NB4 (cell line): ENCODE measurements at regions not wholly inside any gene's neighbourhood (a gene's known extent, or its start where the extent isn't known, plus 50 kb on each side); places are given as distances from the start of the nearest gene placed in this dataset.
A peak's percentile ranks its signal among the peaks of the same experiment; 100 is the strongest.

Experiments used
- CTCF ChIP-seq: IDR thresholded peaks from one replicate; pipeline ENCODE4 v1.5.1; 2012; ENCODE audit warnings: low read depth, low read length
- MAX ChIP-seq: IDR thresholded peaks from 2 replicates; pipeline ENCODE4 v1.6.1; 2011; ENCODE audit warnings: low read depth, low read length

- TF ChIP-seq CTCF = peak; percentile 91
- no peak for TF ChIP-seq MAX
Observed at GRCh38 chr6:47413752-47414422, 63.7 kb upstream of the CD2AP start.
